Vagina (tissue), 2 donors: ENCODE measurements at regions not wholly inside any gene's neighbourhood (a gene's known extent, or its start where the extent isn't known, plus 50 kb on each side); places are given as distances from the start of the nearest gene placed in this dataset.

Experiments
- DNase-seq, 2 donors: peaks; one replicate each; pipeline ENCODE4 v3.0.0-alpha.2; 2017; ENCODE audit errors: extremely low spot score in 2 of 2
- H3K27ac ChIP-seq: fragments of 200-600 bp; sonication (generic); one replicate; pipeline ENCODE4 v1.5.1; 2019
- H3K27me3 ChIP-seq: fragments of 200-600 bp; sonication (generic); one replicate; pipeline ENCODE4 v1.5.1; 2019
- H3K36me3 ChIP-seq, 2 donors: fragments of 200-600 bp; sonication (generic); one replicate each; pipeline ENCODE4 v1.5.1; 2017 to 2019
- H3K4me1 ChIP-seq: fragments of 200-600 bp; sonication (generic); one replicate; pipeline ENCODE4 v1.5.1; 2019
- H3K4me3 ChIP-seq, 2 donors: fragments of 200-600 bp; sonication (generic); 1 replicate in 1 of 2; 2 replicates in 1 of 2; pipeline ENCODE4 v1.5.1; 2016 to 2019
- H3K9me3 ChIP-seq: fragments of 200-600 bp; sonication (generic); one replicate; pipeline ENCODE4 v1.5.1; 2019
- POLR2A ChIP-seq, 2 donors: fragments of 450-650 bp; IDR thresholded peaks; one replicate each; pipeline ENCODE4 v1.6.1; 2017; ENCODE audit warnings: antibody characterized with exemption in 2 of 2, mild to moderate bottlenecking in 2 of 2, moderate library complexity in 2 of 2
- POLR2AphosphoS5 ChIP-seq, 2 donors: sonication (generic); formaldehyde crosslinking; IDR thresholded peaks; one replicate each; pipeline ENCODE4 v1.9.0; 2017; ENCODE audit warnings: antibody characterized with exemption in 2 of 2, mild to moderate bottlenecking in 2 of 2, low read depth in 1 of 2; ENCODE audit not compliant: insufficient read depth in 1 of 2
- intact Hi-C: fragments of 100-400 bp; cut with DNase I; formaldehyde crosslinking; loops from one replicate; pipeline ENCODE4 v1.15.1; 2023
- TF ChIP-seq, protein P1 (sequence below), 3 experiments: fragments of 450-650 bp in 2 of 3; fragments of 200-600 bp in 1 of 3; sonication (generic) in 1 of 3; IDR thresholded peaks; one replicate each; pipeline ENCODE4 v1.5.1; 2017 to 2019; ENCODE audit warnings: antibody characterized with exemption in 3 of 3, mild to moderate bottlenecking in 2 of 3, moderate library complexity in 2 of 3

DNA sequence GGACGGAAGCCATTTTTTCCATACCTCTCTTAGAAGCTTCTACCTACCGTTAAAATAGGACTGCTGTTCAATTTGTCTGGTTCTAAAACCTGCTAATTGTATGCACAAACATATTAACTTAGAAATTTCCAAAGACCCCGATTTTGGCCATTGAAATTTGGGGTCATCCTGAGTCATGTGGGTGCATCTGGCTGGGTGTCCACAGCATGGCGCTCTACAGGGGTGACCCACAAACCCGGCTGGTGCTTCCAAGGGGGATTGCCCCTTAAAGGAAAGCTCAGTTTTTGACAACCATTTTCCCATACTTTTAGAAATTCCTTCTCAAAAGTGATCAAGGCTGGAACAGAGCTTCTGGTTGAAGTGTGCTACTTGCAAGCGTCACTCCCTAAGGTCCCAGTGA, 83.9 kb upstream of the EIF5 start:
- H3K9me3 ChIP-seq: no peaks in the 10 kb centered on the region
- TF ChIP-seq POLR2AphosphoS5 (IDR thresholded peaks at IDR 0.05; ENCODE audit: insufficient read depth in 1 of 2, low read depth in 1 of 2) (no peak), POLR2A (IDR thresholded peaks at IDR 0.05) (no peak)
- TF ChIP-seq, protein P1, sequence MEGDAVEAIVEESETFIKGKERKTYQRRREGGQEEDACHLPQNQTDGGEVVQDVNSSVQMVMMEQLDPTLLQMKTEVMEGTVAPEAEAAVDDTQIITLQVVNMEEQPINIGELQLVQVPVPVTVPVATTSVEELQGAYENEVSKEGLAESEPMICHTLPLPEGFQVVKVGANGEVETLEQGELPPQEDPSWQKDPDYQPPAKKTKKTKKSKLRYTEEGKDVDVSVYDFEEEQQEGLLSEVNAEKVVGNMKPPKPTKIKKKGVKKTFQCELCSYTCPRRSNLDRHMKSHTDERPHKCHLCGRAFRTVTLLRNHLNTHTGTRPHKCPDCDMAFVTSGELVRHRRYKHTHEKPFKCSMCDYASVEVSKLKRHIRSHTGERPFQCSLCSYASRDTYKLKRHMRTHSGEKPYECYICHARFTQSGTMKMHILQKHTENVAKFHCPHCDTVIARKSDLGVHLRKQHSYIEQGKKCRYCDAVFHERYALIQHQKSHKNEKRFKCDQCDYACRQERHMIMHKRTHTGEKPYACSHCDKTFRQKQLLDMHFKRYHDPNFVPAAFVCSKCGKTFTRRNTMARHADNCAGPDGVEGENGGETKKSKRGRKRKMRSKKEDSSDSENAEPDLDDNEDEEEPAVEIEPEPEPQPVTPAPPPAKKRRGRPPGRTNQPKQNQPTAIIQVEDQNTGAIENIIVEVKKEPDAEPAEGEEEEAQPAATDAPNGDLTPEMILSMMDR (IDR thresholded peaks at IDR 0.05): no peak
- no peaks in the 10 kb centered on the region for H3K27me3 ChIP-seq
- DNase-seq: no peak
- H3K4me1 ChIP-seq: peaks cover 15% of the 10 kb centered on the region
- no peak overlapping the region for H3K4me3 ChIP-seq
- intact Hi-C loops: no loop called here
- H3K36me3 ChIP-seq: no peaks in the 10 kb centered on the region
- no peak overlapping the region for H3K27ac ChIP-seq

DNA sequence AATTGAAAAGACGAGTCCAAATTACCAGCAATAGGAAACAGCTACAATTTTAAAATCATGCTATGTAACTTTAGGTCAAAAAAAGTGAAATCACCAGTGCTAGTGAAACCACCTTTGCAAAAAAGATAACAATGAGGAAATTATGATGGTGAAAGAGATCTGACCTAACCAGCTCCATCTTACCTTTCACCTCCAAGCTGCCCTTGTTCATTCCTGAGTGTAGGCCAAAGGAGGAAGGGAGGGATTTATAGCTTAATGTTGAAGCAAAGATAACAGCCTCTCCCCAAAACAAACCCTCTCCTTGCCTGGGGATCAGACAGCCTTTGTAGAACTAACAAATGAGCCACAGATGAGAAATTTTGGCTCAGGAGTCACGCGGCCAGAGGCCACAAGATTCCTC, 83.2 kb upstream of the EIF5 start:
- intact Hi-C loops: no loop called here
- peaks cover 9% of the 10 kb centered on the region for H3K4me1 ChIP-seq
- H3K9me3 ChIP-seq: no peaks in the 10 kb centered on the region
- no peak overlapping the region for H3K4me3 ChIP-seq
- H3K36me3 ChIP-seq: no peaks in the 10 kb centered on the region
- TF ChIP-seq, protein P1 (IDR thresholded peaks at IDR 0.05): no peak
- TF ChIP-seq POLR2A (IDR thresholded peaks at IDR 0.05): no peak
- no peak for TF ChIP-seq POLR2AphosphoS5 (IDR thresholded peaks at IDR 0.05; ENCODE audit: insufficient read depth in 1 of 2, low read depth in 1 of 2)
- no peak overlapping the region for H3K27ac ChIP-seq
- DNase-seq: no peak
- H3K27me3 ChIP-seq: no peaks in the 10 kb centered on the region

DNA sequence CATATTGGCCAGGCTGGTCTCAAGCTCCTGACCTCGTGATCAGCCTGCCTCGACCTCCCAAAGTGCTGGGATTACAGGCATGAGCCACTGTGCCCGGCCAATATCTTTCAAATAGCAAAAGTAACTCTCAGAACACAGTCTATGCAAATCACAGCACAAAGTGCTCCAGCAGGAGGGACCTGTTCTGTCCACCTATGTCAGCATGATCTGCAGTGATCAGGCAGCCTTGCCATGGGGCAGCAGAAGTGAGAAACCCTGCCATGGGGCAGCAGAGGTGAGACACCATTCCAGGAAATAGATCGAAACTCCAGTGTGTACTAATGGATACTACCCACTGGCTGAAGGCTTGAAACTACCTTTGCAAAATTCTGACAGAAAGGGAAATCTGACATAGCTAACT, 78.5 kb upstream of the EIF5 start:
- intact Hi-C loops: no loop called here
- TF ChIP-seq POLR2AphosphoS5 (IDR thresholded peaks at IDR 0.05; ENCODE audit: insufficient read depth in 1 of 2, low read depth in 1 of 2): no peak
- TF ChIP-seq, protein P1 (IDR thresholded peaks at IDR 0.05): no peak
- Histone ChIP-seq H3K27me3 (no peaks in the 10 kb centered on the region), H3K36me3 (no peaks in the 10 kb centered on the region), H3K27ac (no peak overlapping the region), H3K4me1 (peaks cover 5% of the 10 kb centered on the region), H3K9me3 (no peaks in the 10 kb centered on the region), H3K4me3 (no peak overlapping the region)
- no peak for DNase-seq

DNA sequence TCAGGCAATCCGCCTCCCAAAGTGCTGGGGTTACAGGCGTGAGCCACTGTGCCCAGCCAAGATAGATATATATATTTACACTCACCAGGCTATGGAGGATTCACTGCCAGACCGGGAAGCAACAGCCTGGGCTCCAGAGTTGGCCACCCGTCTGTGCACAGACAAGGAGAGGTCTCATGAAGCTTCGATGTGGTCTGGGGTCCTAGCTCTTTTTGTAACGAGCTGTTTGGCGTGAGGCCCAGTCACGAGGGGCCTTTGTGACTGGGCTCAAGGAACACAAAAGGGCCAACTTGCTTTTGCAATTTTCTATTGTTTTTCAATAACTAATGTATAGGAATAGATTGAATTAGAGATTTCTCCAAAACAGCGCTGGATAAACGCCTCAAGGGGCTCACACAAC, 77.6 kb upstream of the EIF5 start:
- H3K27ac ChIP-seq: no peak overlapping the region
- H3K4me1 ChIP-seq: peaks cover 10% of the 10 kb centered on the region
- TF ChIP-seq, protein P1 (IDR thresholded peaks at IDR 0.05): no peak
- TF ChIP-seq POLR2AphosphoS5 (IDR thresholded peaks at IDR 0.05; ENCODE audit: insufficient read depth in 1 of 2, low read depth in 1 of 2) (no peak), POLR2A (IDR thresholded peaks at IDR 0.05) (no peak)
- H3K27me3 ChIP-seq: no peaks in the 10 kb centered on the region
- no peaks in the 10 kb centered on the region for H3K36me3 ChIP-seq
- H3K4me3 ChIP-seq: no peak overlapping the region
- intact Hi-C loops: no loop called here
- no peaks in the 10 kb centered on the region for H3K9me3 ChIP-seq
- DNase-seq: peak in 1 of 2 donors; percentile 62

DNA sequence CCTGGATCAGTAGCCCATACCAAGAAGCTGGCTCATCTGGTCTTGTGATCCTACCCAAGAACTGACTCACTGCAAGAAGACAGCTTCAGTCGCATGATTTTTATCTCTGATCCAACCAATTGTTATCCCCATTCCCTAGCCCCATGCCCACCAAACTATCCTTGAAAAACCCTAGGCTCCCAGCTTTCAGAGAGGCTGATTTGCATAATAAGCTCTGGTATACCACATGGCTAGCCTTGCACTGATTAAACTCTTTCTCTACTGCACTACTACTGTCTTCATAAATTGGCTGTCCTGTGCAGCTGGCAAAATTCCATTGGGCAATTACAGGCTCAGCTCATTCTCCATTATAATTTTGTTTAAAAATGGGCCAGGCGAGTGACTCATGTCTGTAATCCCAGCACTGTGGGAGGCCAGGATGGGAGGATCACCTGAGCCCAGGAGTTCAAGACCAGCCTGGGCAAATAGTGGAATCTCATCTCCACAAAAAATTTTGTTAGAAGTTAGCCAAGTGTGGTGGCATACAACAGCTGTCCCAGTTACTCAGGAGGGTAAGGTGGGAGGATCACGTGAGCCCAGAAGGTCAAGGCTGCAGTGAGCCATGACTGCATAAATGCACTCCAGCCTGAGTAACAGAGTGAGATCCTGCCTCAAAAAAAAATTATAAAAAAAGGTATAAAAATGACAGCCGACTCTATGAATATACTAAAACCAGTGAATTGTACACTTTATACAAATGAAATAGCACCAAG, 76.7 kb upstream of the EIF5 start:
- no peaks in the 10 kb centered on the region for H3K9me3 ChIP-seq
- H3K36me3 ChIP-seq: no peaks in the 10 kb centered on the region
- no peak overlapping the region for H3K4me3 ChIP-seq
- DNase-seq: peak in 1 of 2 donors; percentile 52
- peaks cover 10% of the 10 kb centered on the region for H3K4me1 ChIP-seq
- TF ChIP-seq POLR2A (IDR thresholded peaks at IDR 0.05): no peak
- TF ChIP-seq, protein P1 (IDR thresholded peaks at IDR 0.05): no peak
- peak in 1 of 2 donors; percentile 25 for TF ChIP-seq POLR2AphosphoS5 (IDR thresholded peaks at IDR 0.05; ENCODE audit: insufficient read depth in 1 of 2, low read depth in 1 of 2)
- H3K27me3 ChIP-seq: no peaks in the 10 kb centered on the region
- no peak overlapping the region for H3K27ac ChIP-seq
- intact Hi-C loops: no loop called here
